Astrocyte (in vitro differentiated cells and primary cell): ENCODE measurements at regions not wholly inside any gene's neighbourhood (a gene's known extent, or its start where the extent isn't known, plus 50 kb on each side); places are given as distances from the start of the nearest gene placed in this dataset.

ENCODE experiments used
- DNase-seq: peaks from one replicate; pipeline ENCODE4 v3.0.0-alpha.2; 2010; ENCODE audit warnings: low read depth
- FAIRE-seq: peaks from 2 replicates; lab custom pipeline; 2011; peaks lifted over from hg19 to GRCh38; lab: Jason Lieb, UNC
- H2AFZ ChIP-seq: 2 replicates; pipeline ENCODE4 v1.6.0; 2012; ENCODE audit warnings: low read depth, low read length, inconsistent platforms
- H3K27ac ChIP-seq: 2 replicates; pipeline ENCODE4 v1.5.1; 2011; ENCODE audit warnings: low read depth, low read length, inconsistent platforms
- H3K27me3 ChIP-seq: 2 replicates; pipeline ENCODE4 v1.6.0; 2011; ENCODE audit warnings: low read length, inconsistent platforms; ENCODE audit not compliant: insufficient read depth
- H3K36me3 ChIP-seq: 2 replicates; pipeline ENCODE4 v1.5.1; 2011; ENCODE audit warnings: low read length, inconsistent platforms; ENCODE audit not compliant: insufficient read depth
- H3K4me1 ChIP-seq: 2 replicates; pipeline ENCODE4 v1.5.1; 2011; ENCODE audit warnings: low read length, inconsistent platforms; ENCODE audit not compliant: insufficient read depth
- H3K4me2 ChIP-seq: 2 replicates; pipeline ENCODE4 v1.6.0; 2012; ENCODE audit warnings: low read length, inconsistent platforms
- H3K4me3 ChIP-seq: 2 replicates; pipeline ENCODE4 v1.5.1; 2011; ENCODE audit warnings: low read depth, mild to moderate bottlenecking, low read length, inconsistent platforms; ENCODE audit not compliant: insufficient read depth
- H3K79me2 ChIP-seq: 2 replicates; pipeline ENCODE4 v1.6.0; 2012; ENCODE audit warnings: mild to moderate bottlenecking, low read length, inconsistent platforms; ENCODE audit not compliant: insufficient read depth
- H3K9ac ChIP-seq: 2 replicates; pipeline ENCODE4 v1.6.0; 2012; ENCODE audit warnings: mild to moderate bottlenecking, low read length, inconsistent platforms
- H3K9me3 ChIP-seq: 2 replicates; pipeline ENCODE4 v1.5.1; 2012; ENCODE audit warnings: low read depth, mild to moderate bottlenecking, low read length, inconsistent platforms; ENCODE audit not compliant: insufficient read depth
- H4K20me1 ChIP-seq: 2 replicates; pipeline ENCODE4 v1.6.0; 2012; ENCODE audit warnings: low read length, inconsistent platforms; ENCODE audit not compliant: insufficient read depth
- H3K27ac Mint-ChIP-seq: one replicate; pipeline ENCODE4 v1.8.0; 2021; ENCODE audit warnings: mild to moderate bottlenecking, mixed read lengths; ENCODE audit not compliant: unreplicated experiment
- H3K27me3 Mint-ChIP-seq: one replicate; pipeline ENCODE4 v1.8.0; 2021; ENCODE audit warnings: low read depth, mixed read lengths; ENCODE audit not compliant: unreplicated experiment
- H3K36me3 Mint-ChIP-seq: one replicate; pipeline ENCODE4 v1.8.0; 2021; ENCODE audit warnings: low read depth, mixed read lengths; ENCODE audit not compliant: unreplicated experiment
- H3K4me1 Mint-ChIP-seq: one replicate; pipeline ENCODE4 v1.8.0; 2021; ENCODE audit warnings: low read depth, mixed read lengths; ENCODE audit not compliant: unreplicated experiment
- H3K4me3 Mint-ChIP-seq: one replicate; pipeline ENCODE4 v1.8.0; 2021; ENCODE audit warnings: mild to moderate bottlenecking, moderate library complexity, mixed read lengths; ENCODE audit not compliant: unreplicated experiment
- H3K9me3 Mint-ChIP-seq: one replicate; pipeline ENCODE4 v1.8.0; 2021; ENCODE audit warnings: mild to moderate bottlenecking, mixed read lengths; ENCODE audit not compliant: unreplicated experiment
- CTCF ChIP-seq: IDR thresholded peaks from 2 replicates; pipeline ENCODE4 v1.5.1; 2011; ENCODE audit warnings: low read depth, mild to moderate bottlenecking, inconsistent platforms, low read length, moderate library complexity; ENCODE audit not compliant: insufficient read depth
- EZH2 ChIP-seq: IDR thresholded peaks from 2 replicates; pipeline ENCODE4 v1.6.1; 2012; ENCODE audit warnings: mild to moderate bottlenecking, low read length, inconsistent platforms; ENCODE audit not compliant: insufficient read depth

GRCh38 chr15:87269566-87269965 lies 987.0 kb downstream of the NTRK3 start:
- H3K9me3 Mint-ChIP-seq, result peaks cover 13% of the 10 kb centered on the region
- no peak overlapping the region for H3K4me3 Mint-ChIP-seq
- no peak overlapping the region for H3K27ac ChIP-seq
- no peak overlapping the region for H3K4me3 ChIP-seq
- FAIRE-seq (no peak), DNase-seq (peak; percentile 29)
- no peak overlapping the region for H2AFZ ChIP-seq
- peak overlapping the region; percentile 3 for H3K4me2 ChIP-seq
- no peak overlapping the region for H3K9ac ChIP-seq
- H3K27me3 Mint-ChIP-seq, result no peaks in the 10 kb centered on the region
- TF ChIP-seq EZH2 (no peak), CTCF (no peak)
- no peaks in the 10 kb centered on the region for H3K36me3 Mint-ChIP-seq
- no peaks in the 10 kb centered on the region for H3K79me2 ChIP-seq
- no peaks in the 10 kb centered on the region for H3K27me3 ChIP-seq
- peak overlapping the region; percentile 97 for H3K27ac Mint-ChIP-seq
- H4K20me1 ChIP-seq, result no peaks in the 10 kb centered on the region
- peaks cover 25% of the 10 kb centered on the region for H3K4me1 Mint-ChIP-seq
- no peaks in the 10 kb centered on the region for H3K36me3 ChIP-seq
- H3K9me3 ChIP-seq, result peaks cover 4% of the 10 kb centered on the region
- H3K4me1 ChIP-seq, result peaks cover 19% of the 10 kb centered on the region

GRCh38 chr15:87268675-87269074 lies 987.9 kb downstream of the NTRK3 start:
- H3K4me1 ChIP-seq, result peaks cover 19% of the 10 kb centered on the region
- no peaks in the 10 kb centered on the region for H4K20me1 ChIP-seq
- H3K4me3 ChIP-seq, result no peak overlapping the region
- Mint-ChIP-seq H3K4me3 (no peak overlapping the region), H3K36me3 (no peaks in the 10 kb centered on the region), H3K27me3 (no peaks in the 10 kb centered on the region), H3K27ac (peak overlapping the region; percentile 97), H3K4me1 (peaks cover 25% of the 10 kb centered on the region), H3K9me3 (peaks cover 13% of the 10 kb centered on the region)
- peaks cover 4% of the 10 kb centered on the region for H3K9me3 ChIP-seq
- no peak for FAIRE-seq
- H3K27me3 ChIP-seq, result no peaks in the 10 kb centered on the region
- H3K4me2 ChIP-seq, result no peak overlapping the region
- H3K27ac ChIP-seq, result peak overlapping the region; percentile 51
- H3K36me3 ChIP-seq, result no peaks in the 10 kb centered on the region
- no peak overlapping the region for H3K9ac ChIP-seq
- H2AFZ ChIP-seq, result no peak overlapping the region
- H3K79me2 ChIP-seq, result no peaks in the 10 kb centered on the region
- peak; percentile 52 for DNase-seq
- no peak for TF ChIP-seq CTCF
- TF ChIP-seq EZH2, result no peak

- Mint-ChIP-seq H3K27ac (peak overlapping the region; percentile 97), H3K4me3 (no peak overlapping the region), H3K4me1 (peaks cover 25% of the 10 kb centered on the region), H3K36me3 (no peaks in the 10 kb centered on the region), H3K27me3 (no peaks in the 10 kb centered on the region), H3K9me3 (peaks cover 5% of the 10 kb centered on the region)
- no peaks in the 10 kb centered on the region for H4K20me1 ChIP-seq
- H3K9ac ChIP-seq, result no peak overlapping the region
- no peaks in the 10 kb centered on the region for H3K79me2 ChIP-seq
- H3K4me3 ChIP-seq, result no peak overlapping the region
- no peaks in the 10 kb centered on the region for H3K36me3 ChIP-seq
- FAIRE-seq, result peak; percentile 62
- no peak for TF ChIP-seq CTCF
- no peak for TF ChIP-seq EZH2
- H3K9me3 ChIP-seq, result no peaks in the 10 kb centered on the region
- peaks cover 19% of the 10 kb centered on the region for H3K4me1 ChIP-seq
- H3K4me2 ChIP-seq, result peak overlapping the region; percentile 24
- DNase-seq, result peak; percentile 97
- H3K27me3 ChIP-seq, result no peaks in the 10 kb centered on the region
- no peak overlapping the region for H2AFZ ChIP-seq
- H3K27ac ChIP-seq, result peak overlapping the region; percentile 54
These were observed 988.7 kb downstream of the NTRK3 start for GRCh38 chr15:87267798-87268197.
